Hepatocyte (in vitro differentiated cells): ENCODE measurements at regions not wholly inside any gene's neighbourhood (a gene's known extent, or its start where the extent isn't known, plus 50 kb on each side); places are given as distances from the start of the nearest gene placed in this dataset.

ENCODE experiments used
- DNase-seq: peaks from one replicate; pipeline ENCODE4 v3.0.0-alpha.2; 2016; ENCODE audit warnings: low spot score
- H2AFZ ChIP-seq: fragments of 200-600 bp; sonication (generic); 2 replicates; pipeline ENCODE4 v1.6.0; 2016; ENCODE audit warnings: antibody characterized with exemption, mild to moderate bottlenecking
- H3K27ac ChIP-seq: fragments of 200-600 bp; sonication (generic); 2 replicates; pipeline ENCODE4 v1.5.1; 2016; ENCODE audit warnings: mild to moderate bottlenecking
- H3K27me3 ChIP-seq: fragments of 200-600 bp; sonication (generic); 2 replicates; pipeline ENCODE4 v1.6.1; 2016
- H3K36me3 ChIP-seq: fragments of 200-600 bp; sonication (generic); replicated peaks from 2 replicates; pipeline ENCODE4 v1.5.1; 2016; ENCODE audit warnings: low read depth; ENCODE audit not compliant: insufficient read depth
- H3K4me1 ChIP-seq: fragments of 200-600 bp; sonication (generic); 2 replicates; pipeline ENCODE4 v1.5.1; 2016; ENCODE audit warnings: mild to moderate bottlenecking, moderate library complexity; ENCODE audit not compliant: insufficient read depth
- H3K4me2 ChIP-seq: fragments of 200-600 bp; sonication (generic); 2 replicates; pipeline ENCODE4 v1.6.0; 2016
- H3K4me3 ChIP-seq: fragments of 200-600 bp; sonication (generic); 2 replicates; pipeline ENCODE4 v1.5.1; 2016; ENCODE audit warnings: mild to moderate bottlenecking
- H3K79me2 ChIP-seq: fragments of 200-600 bp; sonication (generic); 2 replicates; pipeline ENCODE4 v1.6.0; 2017; ENCODE audit warnings: mild to moderate bottlenecking
- H3K9me2 ChIP-seq: fragments of 200-600 bp; sonication (generic); replicated peaks from 2 replicates; pipeline ENCODE4 v1.6.0; 2017; ENCODE audit warnings: mild to moderate bottlenecking; ENCODE audit not compliant: insufficient read depth
- H3K9me3 ChIP-seq: fragments of 200-600 bp; sonication (generic); 2 replicates; pipeline ENCODE4 v1.5.1; 2016; ENCODE audit warnings: low read depth, mild to moderate bottlenecking
- H4K20me1 ChIP-seq: fragments of 200-600 bp; sonication (generic); 2 replicates; pipeline ENCODE4 v1.6.0; 2016; ENCODE audit warnings: mild to moderate bottlenecking; ENCODE audit not compliant: insufficient read depth, poor library complexity, severe bottlenecking
- EZH2 ChIP-seq: fragments of 200-600 bp; sonication (generic); IDR thresholded peaks from 2 replicates; pipeline ENCODE4 v1.6.1; 2016; ENCODE audit warnings: antibody characterized with exemption, mild to moderate bottlenecking, borderline replicate concordance
- EZH2phosphoT487 ChIP-seq: fragments of 200-600 bp; sonication (generic); IDR thresholded peaks from one replicate; pipeline ENCODE4 v1.6.1; 2018; ENCODE audit warnings: antibody characterized with exemption, mild to moderate bottlenecking, low read depth, moderate library complexity; ENCODE audit not compliant: unreplicated experiment, severe bottlenecking
- WGBS: methylation state at CpG from one replicate; pipeline ENCODE4 v1.1.6; 2016; ENCODE audit warnings: low lambda C conversion rate; ENCODE audit errors: missing lambda C conversion rate; 5-methylcytosine and 5-hydroxymethylcytosine counted together
- TF ChIP-seq, protein P1 (sequence below): fragments of 200-600 bp; sonication (generic); IDR thresholded peaks from 2 replicates; pipeline ENCODE4 v1.5.1; 2016; ENCODE audit warnings: antibody characterized with exemption, mild to moderate bottlenecking; ENCODE audit not compliant: poor library complexity

- no peak overlapping the region for H2AFZ ChIP-seq
- 79% methylated on average over 7 of the region's 8 CpGs for WGBS
- no peak overlapping the region for H3K4me3 ChIP-seq
- H3K9me2 ChIP-seq: no peaks in the 10 kb centered on the region
- H3K27ac ChIP-seq: no peak overlapping the region
- H3K79me2 ChIP-seq: no peaks in the 10 kb centered on the region
- no peak overlapping the region for H3K4me2 ChIP-seq
- TF ChIP-seq EZH2: no peak
- no peak for TF ChIP-seq EZH2phosphoT487
- TF ChIP-seq, protein P1, sequence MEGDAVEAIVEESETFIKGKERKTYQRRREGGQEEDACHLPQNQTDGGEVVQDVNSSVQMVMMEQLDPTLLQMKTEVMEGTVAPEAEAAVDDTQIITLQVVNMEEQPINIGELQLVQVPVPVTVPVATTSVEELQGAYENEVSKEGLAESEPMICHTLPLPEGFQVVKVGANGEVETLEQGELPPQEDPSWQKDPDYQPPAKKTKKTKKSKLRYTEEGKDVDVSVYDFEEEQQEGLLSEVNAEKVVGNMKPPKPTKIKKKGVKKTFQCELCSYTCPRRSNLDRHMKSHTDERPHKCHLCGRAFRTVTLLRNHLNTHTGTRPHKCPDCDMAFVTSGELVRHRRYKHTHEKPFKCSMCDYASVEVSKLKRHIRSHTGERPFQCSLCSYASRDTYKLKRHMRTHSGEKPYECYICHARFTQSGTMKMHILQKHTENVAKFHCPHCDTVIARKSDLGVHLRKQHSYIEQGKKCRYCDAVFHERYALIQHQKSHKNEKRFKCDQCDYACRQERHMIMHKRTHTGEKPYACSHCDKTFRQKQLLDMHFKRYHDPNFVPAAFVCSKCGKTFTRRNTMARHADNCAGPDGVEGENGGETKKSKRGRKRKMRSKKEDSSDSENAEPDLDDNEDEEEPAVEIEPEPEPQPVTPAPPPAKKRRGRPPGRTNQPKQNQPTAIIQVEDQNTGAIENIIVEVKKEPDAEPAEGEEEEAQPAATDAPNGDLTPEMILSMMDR: no peak
- H3K27me3 ChIP-seq: no peaks in the 10 kb centered on the region
- no peaks in the 10 kb centered on the region for H3K36me3 ChIP-seq
- H3K9me3 ChIP-seq: no peaks in the 10 kb centered on the region
- H3K4me1 ChIP-seq: no peaks in the 10 kb centered on the region
- no peaks in the 10 kb centered on the region for H4K20me1 ChIP-seq
- DNase-seq: no peak
These were observed 389.7 kb downstream of the PTPRU start for GRCh38 chr1:29626066-29626465.

GRCh38 chr1:29625084-29625420 lies 388.7 kb downstream of the PTPRU start:
- no peak overlapping the region for H2AFZ ChIP-seq
- no peaks in the 10 kb centered on the region for H3K36me3 ChIP-seq
- H3K9me2 ChIP-seq: no peaks in the 10 kb centered on the region
- no peaks in the 10 kb centered on the region for H3K4me1 ChIP-seq
- H3K4me2 ChIP-seq: no peak overlapping the region
- H3K79me2 ChIP-seq: no peaks in the 10 kb centered on the region
- no peak for DNase-seq
- H3K27ac ChIP-seq: no peak overlapping the region
- H3K27me3 ChIP-seq: no peaks in the 10 kb centered on the region
- H4K20me1 ChIP-seq: no peaks in the 10 kb centered on the region
- no peak overlapping the region for H3K4me3 ChIP-seq
- H3K9me3 ChIP-seq: no peaks in the 10 kb centered on the region
- no peak for TF ChIP-seq EZH2
- no peak for TF ChIP-seq EZH2phosphoT487
- TF ChIP-seq, protein P1: no peak
- WGBS: 94% methylated on average over 1 of the region's 1 CpG

GRCh38 chr1:29624320-29625083 lies 388.2 kb downstream of the PTPRU start:
- Histone ChIP-seq H3K27me3 (no peaks in the 10 kb centered on the region), H3K9me3 (no peaks in the 10 kb centered on the region), H3K4me1 (no peaks in the 10 kb centered on the region), H3K79me2 (no peaks in the 10 kb centered on the region), H4K20me1 (no peaks in the 10 kb centered on the region), H3K4me3 (no peak overlapping the region), H3K36me3 (no peaks in the 10 kb centered on the region), H3K27ac (no peak overlapping the region), H3K4me2 (no peak overlapping the region), H3K9me2 (no peaks in the 10 kb centered on the region), H2AFZ (no peak overlapping the region)
- TF ChIP-seq, protein P1: no peak
- TF ChIP-seq EZH2 (no peak), EZH2phosphoT487 (no peak)
- 80% methylated on average over 9 of the region's 9 CpGs for WGBS
- no peak for DNase-seq

DNA sequence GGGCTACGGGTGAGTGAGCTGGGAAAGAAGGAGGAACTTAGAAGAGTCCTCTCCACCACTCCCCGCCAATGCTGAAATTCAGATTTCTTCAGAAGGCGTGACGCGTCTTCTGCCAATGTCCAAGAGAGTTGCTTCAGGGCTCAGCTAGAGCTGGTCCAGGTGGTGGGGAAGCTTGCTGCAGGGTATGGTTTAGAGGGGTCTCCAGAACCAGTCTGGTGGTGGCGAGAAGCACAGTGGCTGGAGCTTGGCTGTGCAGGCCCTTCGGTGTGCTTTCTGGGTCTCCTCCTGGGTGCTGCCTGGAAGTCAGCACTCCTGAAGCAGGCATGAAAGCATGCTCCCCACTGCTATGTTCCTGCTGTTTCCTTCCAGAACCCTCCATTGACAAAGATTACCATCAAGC lies 387.2 kb downstream of the PTPRU start:
- H3K9me2 ChIP-seq: no peaks in the 10 kb centered on the region
- H2AFZ ChIP-seq: no peak overlapping the region
- H3K4me1 ChIP-seq: no peaks in the 10 kb centered on the region
- 93% methylated on average over 7 of the region's 7 CpGs for WGBS
- no peak overlapping the region for H3K4me3 ChIP-seq
- no peaks in the 10 kb centered on the region for H4K20me1 ChIP-seq
- H3K27ac ChIP-seq: no peak overlapping the region
- no peak overlapping the region for H3K4me2 ChIP-seq
- H3K27me3 ChIP-seq: no peaks in the 10 kb centered on the region
- no peaks in the 10 kb centered on the region for H3K9me3 ChIP-seq
- H3K79me2 ChIP-seq: no peaks in the 10 kb centered on the region
- H3K36me3 ChIP-seq: no peaks in the 10 kb centered on the region
- DNase-seq: no peak
- TF ChIP-seq EZH2phosphoT487: no peak
- no peak for TF ChIP-seq EZH2
- TF ChIP-seq, protein P1: no peak
